ENCODE measurements at regions not wholly inside any gene's neighbourhood (a gene's known extent, or its start where the extent isn't known, plus 50 kb on each side); places are given as distances from the start of the nearest gene placed in this dataset.
"Not testable (repeated sequence)": the region's sequence is repeated elsewhere in the genome, so short reads cannot be mapped to it uniquely, and the experiment has no call there.

GRCh38 chr15:47066392-47066791, 650.9 kb upstream of the SEMA6D start:
- DNase-seq (ENCODE audit: low read depth) = no peak
- no peak for TF ChIP-seq CTCF (conservative IDR thresholded peaks at IDR 0.05; ENCODE audit: low read depth, low read length)
- no peak overlapping the region for H3K4me3 ChIP-seq (ENCODE audit: low read depth, low read length)

GRCh38 chr15:47077846-47078245, 639.5 kb upstream of the SEMA6D start:
- DNase-seq (ENCODE audit: low read depth); H3K4me3 ChIP-seq (ENCODE audit: low read depth, low read length): not testable (repeated sequence)

- DNase-seq (ENCODE audit: low read depth) = no peak
- TF ChIP-seq CTCF (conservative IDR thresholded peaks at IDR 0.05; ENCODE audit: low read depth, low read length) = no peak
- H3K4me3 ChIP-seq (ENCODE audit: low read depth, low read length) = no peak overlapping the region
Measured at GRCh38 chr15:47095833-47096232, 621.5 kb upstream of the SEMA6D start.

- not testable (repeated sequence) for H3K4me3 ChIP-seq (ENCODE audit: low read depth, low read length); DNase-seq (ENCODE audit: low read depth)
Measured at GRCh38 chr15:47098526-47098925, 618.8 kb upstream of the SEMA6D start.

GRCh38 chr15:47099801-47100200, 617.5 kb upstream of the SEMA6D start:
- not testable (repeated sequence) for DNase-seq (ENCODE audit: low read depth); H3K4me3 ChIP-seq (ENCODE audit: low read depth, low read length)

GRCh38 chr15:47108800-47109199, 608.5 kb upstream of the SEMA6D start:
- DNase-seq (ENCODE audit: low read depth) = not testable (repeated sequence)

GRCh38 chr15:47116698-47117097, 600.6 kb upstream of the SEMA6D start:
- H3K4me3 ChIP-seq (ENCODE audit: low read depth, low read length) = no peak overlapping the region
- no peak for DNase-seq (ENCODE audit: low read depth)
- no peak for TF ChIP-seq CTCF (conservative IDR thresholded peaks at IDR 0.05; ENCODE audit: low read depth, low read length)

More at GRCh38 chr15:47108800-47109199, 608.5 kb upstream of the SEMA6D start:
- not testable (repeated sequence) for H3K4me3 ChIP-seq (ENCODE audit: low read depth, low read length)

GRCh38 chr15:47119349-47119748, 598.0 kb upstream of the SEMA6D start:
- DNase-seq (ENCODE audit: low read depth) = no peak
- H3K4me3 ChIP-seq (ENCODE audit: low read depth, low read length) = no peak overlapping the region
- no peak for TF ChIP-seq CTCF (conservative IDR thresholded peaks at IDR 0.05; ENCODE audit: low read depth, low read length)

GRCh38 chr15:47124430-47125102, 592.7 kb upstream of the SEMA6D start:
- TF ChIP-seq CTCF (conservative IDR thresholded peaks at IDR 0.05; ENCODE audit: low read depth, low read length) = no peak
- no peak for DNase-seq (ENCODE audit: low read depth)
- H3K4me3 ChIP-seq (ENCODE audit: low read depth, low read length) = no peak overlapping the region

All from choroid plexus epithelial cell (primary cell).